Activated gamma-delta T cell treated with Interleukin-2 at 50 U/mL for 16 hours (primary cell): ENCODE measurements at regions not wholly inside any gene's neighbourhood (a gene's known extent, or its start where the extent isn't known, plus 50 kb on each side); places are given as distances from the start of the nearest gene placed in this dataset.

ENCODE experiments used
- DNase-seq: peaks from one replicate; pipeline ENCODE4 v3.0.0-alpha.2; 2020

DNA sequence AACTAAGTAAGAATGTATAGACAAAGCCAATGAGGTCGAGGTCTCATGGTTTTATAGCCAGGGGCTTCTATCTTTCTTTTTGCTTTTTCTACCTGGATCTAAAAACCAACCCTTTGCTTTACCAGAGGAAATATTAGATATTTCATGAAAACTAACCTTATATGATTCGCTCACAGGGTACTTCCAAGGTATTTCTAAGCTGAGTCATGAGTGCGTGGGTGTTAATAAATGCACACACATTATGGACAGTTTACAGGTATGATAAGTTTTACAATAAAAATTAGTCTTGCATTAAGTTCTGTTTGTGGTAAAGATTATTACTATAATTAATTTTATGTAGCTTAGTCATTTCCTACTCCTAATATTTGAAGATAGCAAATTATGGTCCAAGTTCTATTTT lies 217.2 kb downstream of the CHRM3 start:
- no peak for DNase-seq

DNA sequence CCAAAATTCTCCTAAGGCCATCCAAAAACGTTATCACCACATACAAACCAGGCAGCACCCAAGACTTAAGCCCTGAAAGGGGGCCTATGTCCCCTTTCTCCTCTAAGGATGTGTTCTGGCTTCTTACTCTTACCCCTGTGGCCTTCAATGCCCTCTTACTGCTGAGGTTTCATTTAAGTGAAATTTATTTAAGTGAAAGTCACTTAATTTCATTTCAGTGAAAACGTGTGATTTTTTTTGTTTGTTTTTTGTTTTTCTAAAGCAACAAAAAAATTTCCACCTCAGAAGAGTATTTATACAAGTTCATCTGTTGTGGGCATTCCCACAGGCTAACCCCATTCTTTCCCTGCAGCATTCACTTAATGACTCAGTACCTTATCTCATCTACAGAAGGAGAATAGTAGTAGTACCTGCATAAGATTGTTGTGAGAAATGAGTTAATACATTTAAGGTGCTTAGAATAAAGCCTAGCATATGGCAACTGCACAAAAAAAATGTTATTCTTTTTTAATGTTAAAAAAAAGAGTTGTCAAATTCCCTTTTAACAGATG lies 220.6 kb downstream of the CHRM3 start:
- no peak for DNase-seq

DNA sequence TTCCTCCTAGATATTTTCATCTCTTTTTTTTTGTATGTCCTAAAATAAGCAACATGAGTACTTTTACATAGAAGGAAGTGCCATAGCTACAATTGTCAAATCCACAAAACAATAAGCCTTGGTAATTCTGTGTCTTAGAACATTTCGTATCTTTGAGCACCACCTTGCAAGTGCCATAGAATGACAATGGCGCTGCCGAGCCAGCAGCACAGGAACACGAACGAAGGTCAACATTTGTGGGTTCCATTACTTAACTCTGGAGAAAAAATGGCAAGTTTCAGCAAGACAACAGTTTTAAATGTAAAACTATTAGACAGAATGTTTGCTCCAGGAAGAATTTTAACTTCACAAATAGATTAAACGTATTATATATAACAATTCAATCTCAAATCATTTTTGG lies 222.1 kb downstream of the CHRM3 start:
- DNase-seq = no peak

DNA sequence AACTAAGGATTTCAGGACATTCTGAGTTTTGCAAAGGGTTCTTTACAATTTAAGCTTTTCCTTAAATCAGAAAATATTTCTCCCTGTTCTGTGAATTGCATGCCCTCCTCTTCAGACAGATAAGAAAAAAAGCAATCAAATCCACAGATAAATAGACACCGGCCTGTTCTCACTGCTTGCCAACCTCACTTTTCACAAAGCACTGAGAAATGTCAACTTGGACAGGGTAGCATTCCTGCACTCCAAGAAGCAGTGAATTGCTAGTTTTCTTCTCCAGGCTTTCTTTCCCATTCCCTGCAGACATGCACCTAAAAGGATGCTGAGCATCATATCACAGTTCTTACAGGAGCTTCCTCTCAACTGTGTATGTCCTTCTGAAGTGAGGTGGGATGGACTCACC lies 226.0 kb downstream of the CHRM3 start:
- DNase-seq = no peak

DNA sequence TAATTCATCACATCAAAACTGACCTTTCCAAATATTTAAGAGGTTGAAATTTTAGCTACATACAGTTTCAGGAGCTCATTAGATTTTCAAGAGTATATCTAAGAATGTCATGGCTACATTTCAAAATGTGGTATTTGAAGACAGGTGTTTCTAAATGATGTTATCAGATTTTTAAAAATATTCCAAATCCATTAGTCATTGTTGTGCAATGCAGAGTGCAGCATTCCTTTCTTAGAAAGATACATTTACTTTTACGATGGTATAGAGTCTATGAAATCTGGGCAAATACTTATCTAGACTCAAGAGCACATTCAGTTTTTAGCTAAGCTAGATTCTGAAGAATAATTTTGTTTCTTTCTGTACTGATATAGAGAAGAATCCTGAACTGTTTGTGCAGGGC lies 230.3 kb downstream of the CHRM3 start:
- no peak for DNase-seq

DNA sequence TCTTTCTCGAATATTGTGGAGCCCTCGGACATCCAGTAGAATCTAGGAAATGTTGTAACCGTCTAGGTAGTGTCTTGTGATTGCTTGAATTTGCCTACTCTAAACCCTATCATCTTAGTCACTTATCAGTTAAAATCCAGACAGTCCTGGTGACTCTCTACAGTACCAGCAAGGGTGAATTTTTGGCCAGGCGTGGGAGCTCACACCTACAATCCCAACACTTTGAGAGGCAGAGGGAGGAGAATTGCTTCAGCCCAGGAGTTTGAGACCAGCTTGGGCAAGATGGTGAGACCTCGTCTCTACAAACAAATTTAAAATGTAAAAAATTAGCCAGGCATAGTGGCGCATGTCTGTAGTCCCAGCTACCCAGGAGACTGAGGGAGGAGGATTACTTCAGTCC lies 230.9 kb downstream of the CHRM3 start:
- DNase-seq = no peak

DNA sequence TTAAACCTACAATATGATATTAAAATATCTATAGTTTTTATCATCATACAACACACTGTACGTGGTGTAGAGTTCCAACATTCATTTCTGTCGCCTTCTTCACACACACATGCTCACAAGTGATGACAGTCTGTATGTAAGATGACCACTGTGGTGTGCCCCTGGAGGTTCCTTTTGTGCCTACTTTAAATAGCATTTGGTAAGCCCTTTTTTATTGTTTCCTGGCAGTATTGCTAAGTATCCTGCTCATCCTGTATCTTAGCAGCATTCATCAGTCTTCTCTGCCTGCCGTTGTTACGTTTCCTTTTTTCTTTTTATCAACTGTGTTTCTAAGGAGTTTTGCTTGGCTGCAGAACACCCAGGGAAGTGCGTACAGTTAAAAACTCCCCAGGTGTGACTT lies 231.4 kb downstream of the CHRM3 start:
- no peak for DNase-seq

DNA sequence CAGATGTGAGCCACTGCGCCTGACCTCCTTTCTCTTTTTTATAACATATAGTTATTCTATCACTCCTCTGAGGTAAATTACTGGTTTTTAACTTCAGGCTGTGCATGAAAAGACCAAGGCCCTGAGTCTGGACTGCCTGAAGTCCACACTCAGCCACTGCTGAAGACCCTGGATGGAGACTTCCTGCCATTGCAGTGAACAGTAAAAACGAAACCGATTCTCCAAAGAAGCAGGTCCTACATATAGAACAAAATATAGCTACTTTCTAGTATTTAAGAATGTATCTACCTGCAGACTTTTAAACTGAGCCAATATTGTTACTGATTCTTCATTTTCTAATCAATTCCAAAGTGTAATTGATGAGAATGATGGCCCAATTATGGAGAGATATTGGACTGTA lies 232.8 kb downstream of the CHRM3 start:
- no peak for DNase-seq

DNA sequence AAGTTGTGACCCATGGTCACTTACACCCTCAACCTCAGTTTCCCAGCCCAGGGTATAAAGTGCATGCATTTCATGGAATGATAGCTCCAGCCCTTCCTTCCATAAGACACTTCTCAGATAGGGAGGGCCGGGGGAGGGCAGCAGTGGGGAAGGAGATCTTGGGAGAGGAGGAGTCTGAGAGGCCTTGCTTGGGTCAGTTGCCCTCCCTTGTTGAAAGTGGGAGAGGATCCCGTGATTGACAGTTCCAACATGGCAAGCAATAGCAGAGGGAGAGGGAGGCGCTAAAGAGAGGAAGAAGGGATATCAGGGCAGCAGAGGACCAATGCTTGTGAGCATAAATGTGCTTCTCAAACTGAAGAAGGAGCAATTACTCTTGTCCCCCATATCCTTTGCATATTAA lies 244.4 kb downstream of the CHRM3 start:
- no peak for DNase-seq

DNA sequence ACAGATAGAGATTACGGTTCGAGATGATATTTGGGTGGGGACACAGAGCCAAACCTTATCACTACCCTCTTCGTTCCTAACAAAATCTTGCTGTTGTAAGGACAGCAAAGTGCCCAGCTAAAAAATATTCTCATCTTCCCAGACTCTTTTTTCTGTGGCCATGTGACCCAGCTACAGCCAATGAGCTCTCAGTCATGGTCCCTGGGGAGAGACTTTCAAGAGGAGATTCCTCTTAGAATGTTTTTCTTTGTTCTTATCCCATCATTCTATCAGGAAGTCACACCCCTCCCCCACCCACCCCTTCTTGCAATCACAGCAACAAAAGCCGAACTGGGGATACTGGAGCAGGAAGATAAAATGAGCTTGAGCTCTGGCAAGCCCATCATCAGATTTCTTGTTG lies 247.1 kb downstream of the CHRM3 start:
- DNase-seq = no peak

DNA sequence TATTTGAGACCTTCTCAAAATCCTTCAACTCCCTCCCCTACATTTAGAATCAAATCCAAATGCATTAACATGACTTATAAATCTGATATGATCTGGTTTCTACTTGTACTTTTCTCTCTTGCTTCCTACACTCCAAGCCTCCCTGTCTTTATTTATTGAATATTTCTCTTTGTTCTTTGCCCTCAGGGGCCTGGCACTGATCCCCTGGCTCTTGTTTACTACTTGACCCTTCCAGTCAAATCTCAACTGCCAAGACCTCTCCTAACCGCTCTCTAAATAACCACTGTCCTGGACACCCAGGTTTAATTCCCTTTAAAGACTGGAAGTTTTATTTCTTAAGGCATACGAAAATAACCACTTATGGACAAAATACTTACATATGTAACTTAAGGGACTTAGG lies 248.9 kb downstream of the CHRM3 start:
- DNase-seq = no peak

DNA sequence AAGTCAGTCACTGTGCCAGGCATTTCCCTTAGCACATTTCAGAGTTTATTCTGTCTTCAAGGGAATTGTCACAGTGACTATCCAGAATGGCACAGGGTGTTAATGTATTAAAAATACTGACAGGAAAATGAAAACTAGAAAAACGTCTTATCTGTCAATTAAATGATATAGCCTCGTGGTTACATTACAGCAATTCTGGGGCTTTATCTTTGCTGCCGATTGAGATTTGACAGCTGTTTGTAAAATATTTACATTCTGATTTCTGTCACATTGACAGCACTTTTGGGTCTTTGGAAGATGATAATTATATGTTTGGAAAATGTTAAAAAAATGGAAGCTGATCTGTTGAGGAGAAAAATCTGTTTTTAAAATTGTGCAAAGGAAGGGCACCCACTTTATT lies 250.0 kb downstream of the CHRM3 start:
- no peak for DNase-seq

DNA sequence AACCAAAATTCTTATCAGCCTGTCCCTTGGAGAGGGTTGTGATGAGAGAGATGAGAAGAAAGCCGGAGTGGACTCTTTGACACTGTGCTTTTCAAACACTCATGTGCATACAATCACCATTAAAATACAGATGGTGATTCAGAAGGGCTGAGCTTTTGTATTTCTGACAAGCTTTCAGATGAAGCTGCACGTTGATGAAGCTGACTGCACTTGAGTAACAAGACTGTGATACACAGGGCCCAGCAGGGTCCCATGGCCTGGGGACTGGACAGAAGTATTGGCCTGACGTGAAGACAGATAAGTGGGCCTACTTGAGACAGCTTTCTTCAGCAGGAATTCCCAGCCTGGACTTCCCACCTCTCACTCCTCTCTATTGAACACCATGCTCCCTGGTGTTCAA lies 258.2 kb downstream of the CHRM3 start:
- DNase-seq = no peak

DNA sequence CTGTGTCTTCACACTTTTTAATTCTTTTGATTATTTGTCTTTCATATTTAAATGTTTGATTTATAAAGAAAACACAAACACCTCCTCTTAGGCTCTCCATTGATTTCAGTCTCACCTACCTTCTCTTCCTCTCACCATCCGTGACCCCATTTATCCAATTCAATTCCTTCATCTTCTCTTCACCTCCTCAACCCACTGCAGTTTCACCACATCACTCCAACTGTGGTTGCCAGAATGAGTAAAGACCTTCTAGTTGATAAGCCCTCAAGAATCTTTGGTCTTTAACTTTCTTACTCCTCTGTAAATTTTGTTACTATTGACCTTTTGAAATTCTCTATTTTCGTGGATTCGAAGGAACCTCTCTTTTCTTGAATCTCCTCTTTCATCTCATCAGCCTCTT lies 260.7 kb downstream of the CHRM3 start:
- no peak for DNase-seq

DNA sequence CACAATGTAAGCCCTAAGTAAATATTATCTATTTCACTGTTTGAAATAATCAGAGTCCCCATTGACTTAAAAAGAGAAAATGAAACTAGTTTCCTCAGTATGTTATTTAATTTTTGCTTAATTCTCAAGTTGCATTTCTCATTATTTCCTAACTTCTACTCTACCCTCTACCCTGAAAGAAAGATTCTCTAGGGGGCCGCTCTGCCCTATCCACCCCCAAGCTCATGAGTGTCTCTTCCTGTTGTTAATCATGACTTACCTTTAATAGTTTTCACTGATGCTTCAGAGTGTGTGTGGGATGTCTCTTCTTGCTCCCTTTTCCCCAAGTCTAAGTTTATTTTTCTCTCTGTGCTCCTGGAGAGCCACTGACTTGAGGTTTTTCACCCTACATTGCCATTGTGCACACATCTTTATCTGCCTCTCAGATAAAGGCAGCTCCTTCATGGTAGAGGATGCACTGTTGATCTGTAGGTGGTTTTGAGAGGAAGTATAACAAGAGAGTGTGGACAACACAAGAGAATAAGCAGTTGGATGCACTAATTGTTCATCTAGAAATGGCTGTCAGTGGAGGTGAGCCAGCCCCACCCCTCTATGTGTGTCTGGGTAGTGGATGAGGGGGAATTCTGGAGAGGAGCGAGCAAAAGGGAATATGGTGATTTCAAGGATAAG lies 261.7 kb downstream of the CHRM3 start:
- DNase-seq = no peak

DNA sequence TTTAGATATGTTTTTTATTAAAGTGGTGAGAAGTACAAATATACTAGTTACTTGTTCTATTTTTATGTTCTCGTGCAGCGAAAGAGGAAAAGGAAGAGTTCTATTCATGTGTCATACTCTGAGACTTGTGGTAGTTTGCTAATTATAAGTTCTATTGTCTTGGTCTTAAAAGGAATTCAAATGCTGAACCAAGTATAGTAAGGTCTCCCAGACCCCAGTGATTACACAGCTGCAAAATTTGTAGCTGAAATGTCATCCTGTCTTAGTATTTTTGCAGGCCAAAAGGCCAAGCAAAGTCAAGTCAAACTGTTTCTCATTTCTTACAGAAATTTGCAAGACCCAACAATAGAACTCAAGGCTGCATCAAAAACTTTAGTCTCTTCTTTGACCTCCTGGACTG lies 268.7 kb downstream of the CHRM3 start:
- DNase-seq = no peak

DNA sequence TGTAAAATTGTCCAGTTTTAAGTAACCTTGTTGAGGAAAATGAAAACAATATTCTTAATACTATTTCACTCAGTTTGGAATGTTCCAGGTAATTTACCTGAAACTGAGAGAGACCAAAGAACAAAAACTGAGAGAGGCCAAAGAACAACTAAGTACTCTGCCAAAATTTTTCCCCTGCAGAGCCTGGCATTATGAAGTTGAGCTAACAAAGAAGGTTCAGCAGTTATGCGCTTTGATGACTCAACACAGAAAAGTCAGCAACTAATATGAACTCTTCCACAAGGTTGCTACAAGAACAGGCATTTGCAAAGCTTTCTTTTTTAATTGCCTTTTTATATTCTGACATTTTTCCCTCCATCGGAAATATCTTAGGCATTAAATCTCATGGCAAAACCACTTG lies 270.9 kb downstream of the CHRM3 start:
- no peak for DNase-seq

DNA sequence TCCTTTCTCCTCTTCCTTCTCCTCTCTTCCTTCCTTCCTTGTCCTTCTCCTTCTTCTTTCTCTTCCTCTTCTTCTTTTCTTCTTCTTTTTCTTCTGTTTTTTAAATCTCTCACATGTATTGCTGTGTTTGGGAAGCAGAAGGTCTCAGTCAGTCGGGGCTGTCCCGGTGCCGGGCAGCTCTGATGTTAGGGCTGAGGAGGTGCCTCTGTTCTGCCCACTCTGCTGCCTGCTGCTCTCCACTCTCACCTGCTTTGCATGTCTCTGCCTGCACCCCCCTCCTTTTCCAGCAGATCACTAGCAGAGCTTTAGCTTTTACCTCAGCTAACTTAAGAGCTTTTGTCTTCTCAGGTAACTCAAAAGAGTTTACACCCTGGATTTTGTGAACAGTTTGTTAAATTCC lies 276.6 kb downstream of the CHRM3 start:
- no peak for DNase-seq

DNA sequence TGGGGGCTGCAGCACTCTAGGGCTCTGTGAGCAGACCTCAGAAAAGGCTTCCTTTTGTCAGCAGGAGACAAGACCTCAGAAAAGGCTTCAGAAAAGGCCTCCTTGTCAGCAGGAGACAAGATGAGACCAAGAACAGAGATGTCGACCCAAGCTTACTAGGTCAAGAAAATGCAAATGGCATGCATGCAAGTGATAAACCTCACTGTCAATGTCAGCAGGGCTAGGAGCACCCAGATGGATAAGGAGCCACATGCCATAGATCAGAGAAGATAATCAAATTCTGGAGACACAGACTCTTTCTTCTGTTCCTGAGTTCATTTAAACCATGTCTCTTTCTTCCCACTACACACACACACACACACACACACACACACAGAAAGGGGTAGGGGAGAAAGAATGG lies 285.9 kb downstream of the CHRM3 start:
- no peak for DNase-seq

DNA sequence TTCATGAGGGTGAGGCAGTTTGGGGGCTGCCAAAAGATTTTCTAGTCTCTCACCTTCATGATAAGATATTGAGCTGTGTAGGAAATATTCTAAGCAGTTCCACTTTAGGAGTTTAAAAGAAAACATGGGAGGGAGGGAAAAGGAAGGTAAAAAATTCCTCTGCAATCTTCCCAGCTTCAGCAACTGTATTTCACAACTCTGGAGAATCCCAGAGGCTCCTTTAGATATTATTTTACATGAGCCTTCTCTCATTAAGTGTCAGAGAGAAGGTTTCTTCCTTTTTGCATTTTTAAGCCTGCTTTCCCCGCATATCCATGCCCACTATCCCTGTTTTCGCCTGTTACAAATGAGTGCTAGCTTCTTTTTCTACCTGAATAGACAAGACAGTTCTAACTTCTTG lies 289.4 kb downstream of the CHRM3 start:
- no peak for DNase-seq

DNA sequence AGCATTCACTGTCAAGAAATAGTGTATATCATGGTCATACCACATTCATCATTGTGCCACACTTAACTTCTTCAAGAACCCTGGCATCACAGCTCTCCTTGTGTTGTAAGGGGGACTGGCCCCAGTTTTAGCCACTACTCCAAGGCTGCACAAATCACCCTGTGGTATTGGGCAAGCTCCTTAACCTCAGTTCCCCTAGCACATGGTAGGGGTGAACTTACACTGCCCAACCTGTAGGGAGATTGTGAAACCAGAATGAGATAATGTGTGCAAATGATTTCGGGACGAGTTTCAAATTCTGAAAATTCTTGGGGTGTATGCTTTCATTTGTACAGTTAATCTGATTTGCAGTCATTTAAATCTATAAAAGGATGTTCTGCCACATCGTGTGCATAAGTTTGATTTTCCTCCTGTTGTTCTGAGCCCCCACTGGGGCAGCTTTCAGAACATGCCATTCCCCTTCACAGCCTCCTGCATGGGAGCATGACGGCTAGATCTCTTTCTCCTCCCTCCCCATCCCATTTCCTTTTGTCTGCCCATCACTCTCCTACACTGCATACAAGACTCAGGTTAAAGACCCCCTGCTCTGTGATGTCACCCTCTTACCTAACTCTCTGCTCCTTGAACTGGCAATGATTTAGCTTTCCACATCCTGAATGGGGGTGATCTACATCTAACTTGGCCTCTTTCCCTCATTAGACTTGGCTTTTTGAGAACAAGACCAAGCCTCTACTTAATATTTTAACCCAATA lies 290.3 kb downstream of the CHRM3 start:
- DNase-seq = no peak

DNA sequence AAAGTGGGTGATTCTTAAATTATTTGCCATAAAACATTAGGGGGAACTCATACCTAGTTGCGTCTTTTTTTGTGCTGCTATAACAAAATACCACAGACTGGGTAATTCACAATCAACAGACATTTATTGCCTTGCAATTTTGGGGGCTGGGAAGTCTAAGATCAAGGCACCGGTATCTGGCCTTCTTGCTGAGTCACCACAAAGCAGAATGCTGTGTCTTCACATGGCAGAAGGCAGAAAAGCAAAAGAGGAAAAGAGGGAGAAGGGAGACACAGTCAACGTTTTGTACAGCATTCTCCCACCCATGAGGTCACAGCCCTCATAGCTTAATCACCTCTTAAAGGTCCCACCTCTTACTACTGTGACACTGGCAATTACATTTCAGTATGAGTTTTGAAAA lies 291.0 kb downstream of the CHRM3 start:
- no peak for DNase-seq

DNA sequence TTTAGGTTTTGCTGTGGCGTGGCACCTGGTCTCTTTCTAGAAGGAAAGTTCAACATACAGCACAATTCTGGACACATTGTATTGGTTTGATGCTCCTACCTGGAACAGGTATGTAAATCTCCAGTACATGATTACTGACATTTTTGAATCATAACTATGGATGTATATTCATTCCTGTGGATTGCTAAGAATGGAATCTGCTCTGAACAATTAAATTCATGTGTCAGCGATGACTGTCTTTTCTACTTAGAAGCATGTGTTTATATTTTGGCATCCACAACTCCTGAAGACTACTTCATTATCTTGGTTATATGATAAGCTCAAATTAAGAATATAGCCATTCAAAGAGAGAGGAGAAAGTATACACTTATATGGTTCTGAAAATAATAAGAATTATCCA lies 291.8 kb downstream of the CHRM3 start:
- no peak for DNase-seq

DNA sequence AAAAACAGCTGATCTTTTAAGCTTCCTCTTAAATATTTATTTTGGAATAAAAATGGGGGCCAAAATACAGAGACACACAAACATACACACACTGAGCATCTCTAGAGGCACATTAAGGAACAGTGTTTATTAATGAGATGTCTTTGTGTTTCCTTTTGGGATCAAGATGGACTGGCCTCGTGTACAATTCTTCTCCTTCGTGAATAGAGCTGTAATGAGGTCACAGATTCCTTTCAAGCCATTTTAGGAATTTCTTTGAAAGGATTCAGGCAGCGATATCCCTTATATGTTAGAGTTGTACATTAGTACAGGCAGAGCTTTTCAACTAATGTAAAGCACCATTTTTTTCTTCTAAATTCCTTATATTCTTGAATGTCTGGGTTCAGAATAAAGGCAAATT lies 295.7 kb downstream of the CHRM3 start:
- no peak for DNase-seq

DNA sequence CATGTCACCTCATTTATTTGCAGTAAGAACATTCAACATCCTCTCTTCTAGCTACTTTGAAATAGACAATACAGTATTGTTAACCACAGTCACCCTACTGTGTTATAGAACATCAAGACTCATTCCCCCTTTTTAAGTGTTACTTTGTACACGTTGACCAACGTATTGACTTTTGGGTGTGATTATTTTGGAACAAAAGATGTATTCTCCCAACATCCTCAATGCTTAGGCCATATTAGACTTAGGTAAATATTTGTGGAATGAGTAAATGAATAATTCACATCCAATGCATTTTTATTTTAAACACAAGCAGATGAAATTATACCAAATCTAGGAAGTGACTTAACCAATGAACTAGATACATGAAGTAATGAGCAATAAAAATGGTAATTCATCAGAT lies 296.6 kb downstream of the CHRM3 start:
- no peak for DNase-seq
